ENCODE measurements at regions not wholly inside any gene's neighbourhood (a gene's known extent, or its start where the extent isn't known, plus 50 kb on each side); places are given as distances from the start of the nearest gene placed in this dataset.

GRCh38 chr12:105744371-105745058 lies 394.2 kb downstream of the NUAK1 start:
- TF ChIP-seq, protein P1, sequence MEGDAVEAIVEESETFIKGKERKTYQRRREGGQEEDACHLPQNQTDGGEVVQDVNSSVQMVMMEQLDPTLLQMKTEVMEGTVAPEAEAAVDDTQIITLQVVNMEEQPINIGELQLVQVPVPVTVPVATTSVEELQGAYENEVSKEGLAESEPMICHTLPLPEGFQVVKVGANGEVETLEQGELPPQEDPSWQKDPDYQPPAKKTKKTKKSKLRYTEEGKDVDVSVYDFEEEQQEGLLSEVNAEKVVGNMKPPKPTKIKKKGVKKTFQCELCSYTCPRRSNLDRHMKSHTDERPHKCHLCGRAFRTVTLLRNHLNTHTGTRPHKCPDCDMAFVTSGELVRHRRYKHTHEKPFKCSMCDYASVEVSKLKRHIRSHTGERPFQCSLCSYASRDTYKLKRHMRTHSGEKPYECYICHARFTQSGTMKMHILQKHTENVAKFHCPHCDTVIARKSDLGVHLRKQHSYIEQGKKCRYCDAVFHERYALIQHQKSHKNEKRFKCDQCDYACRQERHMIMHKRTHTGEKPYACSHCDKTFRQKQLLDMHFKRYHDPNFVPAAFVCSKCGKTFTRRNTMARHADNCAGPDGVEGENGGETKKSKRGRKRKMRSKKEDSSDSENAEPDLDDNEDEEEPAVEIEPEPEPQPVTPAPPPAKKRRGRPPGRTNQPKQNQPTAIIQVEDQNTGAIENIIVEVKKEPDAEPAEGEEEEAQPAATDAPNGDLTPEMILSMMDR (IDR thresholded peaks at IDR 0.05): no peak
- no peak for TF ChIP-seq EP300 (IDR thresholded peaks at IDR 0.05)
- TF ChIP-seq POLR2A (IDR thresholded peaks at IDR 0.05): no peak

All from ovary (tissue), 3 donors.